Mucosa of descending colon (tissue), 3 donors: ENCODE measurements at regions not wholly inside any gene's neighbourhood (a gene's known extent, or its start where the extent isn't known, plus 50 kb on each side); places are given as distances from the start of the nearest gene placed in this dataset.

ENCODE experiments used
- ATAC-seq: fragments of 200-7000 bp; cut with Tn5 transposase; one replicate; pipeline ENCODE4 v1.9.1; 2020; ENCODE audit warnings: mild to moderate bottlenecking, moderate library complexity
- DNase-seq, 3 donors: peaks; one replicate each; pipeline ENCODE4 v3.0.0-alpha.2; 2020
- H3K36me3 ChIP-seq: fragments of 200-600 bp; one replicate; pipeline ENCODE4 v1.8.0; 2021; ENCODE audit warnings: low read depth, mild to moderate bottlenecking
- H3K4me1 ChIP-seq: fragments of 200-600 bp; one replicate; pipeline ENCODE4 v1.8.0; 2021; ENCODE audit warnings: low read depth, mild to moderate bottlenecking
- H3K4me3 ChIP-seq: fragments of 200-600 bp; one replicate; pipeline ENCODE4 v1.8.0; 2021; ENCODE audit warnings: mild to moderate bottlenecking
- H3K9me3 ChIP-seq: fragments of 200-600 bp; one replicate; pipeline ENCODE4 v1.8.0; 2021; ENCODE audit warnings: mild to moderate bottlenecking
- intact Hi-C, 2 donors: fragments of 100-400 bp; cut with DNase I in 1 of 2; cut with micrococcal nuclease in 1 of 2; formaldehyde crosslinking; loops; one replicate each; pipeline versions ENCODE4 v1.11.0 to v1.11.1; 2022; cut with DNase I, micrococcal nuclease
- TF ChIP-seq, protein P1 (sequence below): fragments of 200-600 bp; IDR thresholded peaks from one replicate; pipeline ENCODE4 v1.8.0; 2022; ENCODE audit warnings: antibody characterized with exemption, mild to moderate bottlenecking
- donor health status: DM: no; HTN: no; CAD: no; lungs with moderate emphysema.
- donor health status: DM: no; HTN: no; CAD: no.
- donor health status: DM: no; HTN: yes; CAD: no.

DNA sequence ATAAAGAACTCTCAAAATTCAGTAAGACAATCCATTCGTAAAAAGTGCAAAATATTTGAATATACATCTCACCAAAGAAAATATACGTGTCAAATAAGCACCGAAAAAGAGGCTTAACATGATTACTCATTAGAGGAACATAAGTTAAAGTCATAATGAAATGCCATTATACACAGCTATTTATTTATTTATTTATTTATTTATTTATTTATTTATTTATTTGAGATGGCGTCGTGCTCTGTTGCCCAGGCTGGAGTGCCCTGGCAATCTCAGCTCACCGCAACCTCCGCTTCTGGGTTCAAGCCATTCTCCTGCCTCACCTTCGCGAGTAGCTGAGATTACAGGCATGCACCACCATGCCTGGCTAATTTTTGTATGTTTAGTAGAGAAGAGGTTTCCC is 203.6 kb upstream of the UBASH3B start:
- TF ChIP-seq, protein P1, sequence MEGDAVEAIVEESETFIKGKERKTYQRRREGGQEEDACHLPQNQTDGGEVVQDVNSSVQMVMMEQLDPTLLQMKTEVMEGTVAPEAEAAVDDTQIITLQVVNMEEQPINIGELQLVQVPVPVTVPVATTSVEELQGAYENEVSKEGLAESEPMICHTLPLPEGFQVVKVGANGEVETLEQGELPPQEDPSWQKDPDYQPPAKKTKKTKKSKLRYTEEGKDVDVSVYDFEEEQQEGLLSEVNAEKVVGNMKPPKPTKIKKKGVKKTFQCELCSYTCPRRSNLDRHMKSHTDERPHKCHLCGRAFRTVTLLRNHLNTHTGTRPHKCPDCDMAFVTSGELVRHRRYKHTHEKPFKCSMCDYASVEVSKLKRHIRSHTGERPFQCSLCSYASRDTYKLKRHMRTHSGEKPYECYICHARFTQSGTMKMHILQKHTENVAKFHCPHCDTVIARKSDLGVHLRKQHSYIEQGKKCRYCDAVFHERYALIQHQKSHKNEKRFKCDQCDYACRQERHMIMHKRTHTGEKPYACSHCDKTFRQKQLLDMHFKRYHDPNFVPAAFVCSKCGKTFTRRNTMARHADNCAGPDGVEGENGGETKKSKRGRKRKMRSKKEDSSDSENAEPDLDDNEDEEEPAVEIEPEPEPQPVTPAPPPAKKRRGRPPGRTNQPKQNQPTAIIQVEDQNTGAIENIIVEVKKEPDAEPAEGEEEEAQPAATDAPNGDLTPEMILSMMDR = no peak
- no peak for DNase-seq
- H3K36me3 ChIP-seq = no peaks in the 10 kb centered on the region
- no peak overlapping the region for H3K4me3 ChIP-seq
- H3K9me3 ChIP-seq = no peaks in the 10 kb centered on the region
- no peaks in the 10 kb centered on the region for H3K4me1 ChIP-seq
- ATAC-seq = no peak
- intact Hi-C loops = no loop called here

DNA sequence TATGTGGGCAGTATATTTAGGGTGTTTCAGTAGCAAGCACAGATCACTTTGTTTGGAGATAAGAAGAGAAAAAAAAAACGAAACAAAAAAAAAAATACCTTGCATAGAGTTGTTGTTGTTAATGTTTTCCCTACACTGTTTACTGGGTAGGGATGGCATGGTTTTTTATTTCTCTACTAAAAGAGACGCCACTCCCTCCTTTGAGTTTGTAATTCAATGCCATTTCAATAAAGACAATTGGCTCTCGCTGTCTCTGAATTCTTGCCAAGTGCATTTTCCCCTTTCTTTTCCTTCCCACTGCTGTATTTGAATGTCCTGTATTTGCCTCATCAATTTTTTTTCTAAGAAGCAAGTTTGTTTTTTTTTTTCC is 213.9 kb upstream of the UBASH3B start:
- intact Hi-C loops = no loop called here
- ATAC-seq (no peak), DNase-seq (peak in 1 of 3 donors; percentile 5)
- H3K4me3 ChIP-seq = no peak overlapping the region
- no peaks in the 10 kb centered on the region for H3K9me3 ChIP-seq
- H3K36me3 ChIP-seq = no peaks in the 10 kb centered on the region
- TF ChIP-seq, protein P1 = no peak
- no peaks in the 10 kb centered on the region for H3K4me1 ChIP-seq

GRCh38 chr11:122440811-122441665 is 214.5 kb upstream of the UBASH3B start:
- no peaks in the 10 kb centered on the region for H3K9me3 ChIP-seq
- H3K4me1 ChIP-seq = no peaks in the 10 kb centered on the region
- no peaks in the 10 kb centered on the region for H3K36me3 ChIP-seq
- DNase-seq = peak; percentile 16 to 58 (median 33)
- H3K4me3 ChIP-seq = no peak overlapping the region
- TF ChIP-seq, protein P1 = no peak
- no peak for ATAC-seq
- intact Hi-C loops = no loop called here

- H3K36me3 ChIP-seq = no peaks in the 10 kb centered on the region
- ATAC-seq (no peak), DNase-seq (no peak)
- H3K4me1 ChIP-seq = no peaks in the 10 kb centered on the region
- no peak overlapping the region for H3K4me3 ChIP-seq
- TF ChIP-seq, protein P1 = no peak
- H3K9me3 ChIP-seq = no peaks in the 10 kb centered on the region
- intact Hi-C loops = no loop called here
Measured at GRCh38 chr11:122439866-122440810, 215.4 kb upstream of the UBASH3B start.

- Histone ChIP-seq H3K4me1 (no peaks in the 10 kb centered on the region), H3K9me3 (no peaks in the 10 kb centered on the region), H3K36me3 (no peaks in the 10 kb centered on the region), H3K4me3 (no peak overlapping the region)
- DNase-seq (no peak), ATAC-seq (no peak)
- intact Hi-C loops = no loop called here
- TF ChIP-seq, protein P1 = no peak
Measured at GRCh38 chr11:122436188-122436555, 219.3 kb upstream of the UBASH3B start.
